ENCODE measurements at regions not wholly inside any gene's neighbourhood (a gene's known extent, or its start where the extent isn't known, plus 50 kb on each side); places are given as distances from the start of the nearest gene placed in this dataset.

- no peak overlapping the region for H2AFZ ChIP-seq (ENCODE audit: low read length, unreplicated experiment)
- no peaks in the 10 kb centered on the region for H3K27me3 ChIP-seq (ENCODE audit: insufficient read depth, low read length)
- H3K4me1 ChIP-seq (ENCODE audit: control insufficient read depth, insufficient read depth, low read length, unreplicated experiment), result no peaks in the 10 kb centered on the region
- H3K79me2 ChIP-seq (ENCODE audit: control insufficient read depth, insufficient read depth, low read length, unreplicated experiment), result no peaks in the 10 kb centered on the region
- no peak overlapping the region for H3K27ac ChIP-seq (ENCODE audit: low read depth, low read length)
- H3K4me3 ChIP-seq (ENCODE audit: low read depth, low read length), result no peak overlapping the region
- no peaks in the 10 kb centered on the region for H3K36me3 ChIP-seq (ENCODE audit: insufficient read depth, low read length)
These were observed 284.3 kb downstream of the EPM2A start for GRCh38 chr6:145451029-145451428.

- no peak overlapping the region for H3K27ac ChIP-seq (ENCODE audit: low read depth, low read length)
- H3K36me3 ChIP-seq (ENCODE audit: insufficient read depth, low read length), result no peaks in the 10 kb centered on the region
- no peak overlapping the region for H3K4me3 ChIP-seq (ENCODE audit: low read depth, low read length)
- no peaks in the 10 kb centered on the region for H3K27me3 ChIP-seq (ENCODE audit: insufficient read depth, low read length)
- no peaks in the 10 kb centered on the region for H3K4me1 ChIP-seq (ENCODE audit: control insufficient read depth, insufficient read depth, low read length, unreplicated experiment)
- H2AFZ ChIP-seq (ENCODE audit: low read length, unreplicated experiment), result no peak overlapping the region
- H3K79me2 ChIP-seq (ENCODE audit: control insufficient read depth, insufficient read depth, low read length, unreplicated experiment), result no peaks in the 10 kb centered on the region
These were observed 281.9 kb downstream of the EPM2A start for GRCh38 chr6:145453376-145453775.

- H3K27ac ChIP-seq (ENCODE audit: low read depth, low read length), result no peak overlapping the region
- no peak overlapping the region for H2AFZ ChIP-seq (ENCODE audit: low read length, unreplicated experiment)
- H3K36me3 ChIP-seq (ENCODE audit: insufficient read depth, low read length), result no peaks in the 10 kb centered on the region
- H3K4me3 ChIP-seq (ENCODE audit: low read depth, low read length), result no peak overlapping the region
- H3K4me1 ChIP-seq (ENCODE audit: control insufficient read depth, insufficient read depth, low read length, unreplicated experiment), result no peaks in the 10 kb centered on the region
- no peaks in the 10 kb centered on the region for H3K79me2 ChIP-seq (ENCODE audit: control insufficient read depth, insufficient read depth, low read length, unreplicated experiment)
- H3K27me3 ChIP-seq (ENCODE audit: insufficient read depth, low read length), result no peaks in the 10 kb centered on the region
These were observed 281.3 kb downstream of the EPM2A start for GRCh38 chr6:145454006-145454405.

GRCh38 chr6:145457556-145457955 is 277.8 kb downstream of the EPM2A start:
- Histone ChIP-seq H3K4me3 (ENCODE audit: low read depth, low read length) (no peak overlapping the region), H3K4me1 (ENCODE audit: control insufficient read depth, insufficient read depth, low read length, unreplicated experiment) (no peaks in the 10 kb centered on the region), H3K27me3 (ENCODE audit: insufficient read depth, low read length) (no peaks in the 10 kb centered on the region), H3K36me3 (ENCODE audit: insufficient read depth, low read length) (no peaks in the 10 kb centered on the region), H3K79me2 (ENCODE audit: control insufficient read depth, insufficient read depth, low read length, unreplicated experiment) (no peaks in the 10 kb centered on the region), H3K27ac (ENCODE audit: low read depth, low read length) (no peak overlapping the region), H2AFZ (ENCODE audit: low read length, unreplicated experiment) (no peak overlapping the region)

- Histone ChIP-seq H3K36me3 (ENCODE audit: insufficient read depth, low read length) (no peaks in the 10 kb centered on the region), H3K4me1 (ENCODE audit: control insufficient read depth, insufficient read depth, low read length, unreplicated experiment) (no peaks in the 10 kb centered on the region), H3K27ac (ENCODE audit: low read depth, low read length) (no peak overlapping the region), H3K27me3 (ENCODE audit: insufficient read depth, low read length) (no peaks in the 10 kb centered on the region), H3K79me2 (ENCODE audit: control insufficient read depth, insufficient read depth, low read length, unreplicated experiment) (no peaks in the 10 kb centered on the region), H2AFZ (ENCODE audit: low read length, unreplicated experiment) (no peak overlapping the region), H3K4me3 (ENCODE audit: low read depth, low read length) (no peak overlapping the region)
These were observed 266.8 kb downstream of the EPM2A start for GRCh38 chr6:145468534-145468933.

- Histone ChIP-seq H3K4me3 (ENCODE audit: low read depth, low read length) (no peak overlapping the region), H3K27ac (ENCODE audit: low read depth, low read length) (no peak overlapping the region), H2AFZ (ENCODE audit: low read length, unreplicated experiment) (no peak overlapping the region), H3K27me3 (ENCODE audit: insufficient read depth, low read length) (no peaks in the 10 kb centered on the region), H3K79me2 (ENCODE audit: control insufficient read depth, insufficient read depth, low read length, unreplicated experiment) (no peaks in the 10 kb centered on the region), H3K36me3 (ENCODE audit: insufficient read depth, low read length) (no peaks in the 10 kb centered on the region), H3K4me1 (ENCODE audit: control insufficient read depth, insufficient read depth, low read length, unreplicated experiment) (no peaks in the 10 kb centered on the region)
These were observed 266.3 kb downstream of the EPM2A start for GRCh38 chr6:145469021-145469420.

- Histone ChIP-seq H2AFZ (ENCODE audit: low read length, unreplicated experiment) (no peak overlapping the region), H3K4me1 (ENCODE audit: control insufficient read depth, insufficient read depth, low read length, unreplicated experiment) (no peaks in the 10 kb centered on the region), H3K4me3 (ENCODE audit: low read depth, low read length) (no peak overlapping the region), H3K79me2 (ENCODE audit: control insufficient read depth, insufficient read depth, low read length, unreplicated experiment) (no peaks in the 10 kb centered on the region), H3K27me3 (ENCODE audit: insufficient read depth, low read length) (no peaks in the 10 kb centered on the region), H3K27ac (ENCODE audit: low read depth, low read length) (no peak overlapping the region), H3K36me3 (ENCODE audit: insufficient read depth, low read length) (no peaks in the 10 kb centered on the region)
These were observed 259.4 kb downstream of the EPM2A start for GRCh38 chr6:145475794-145476396.

GRCh38 chr6:145480024-145480423 is 255.3 kb downstream of the EPM2A start:
- Histone ChIP-seq H3K4me1 (ENCODE audit: control insufficient read depth, insufficient read depth, low read length, unreplicated experiment) (peaks cover 12% of the 10 kb centered on the region), H3K27me3 (ENCODE audit: insufficient read depth, low read length) (no peaks in the 10 kb centered on the region), H2AFZ (ENCODE audit: low read length, unreplicated experiment) (no peak overlapping the region), H3K4me3 (ENCODE audit: low read depth, low read length) (no peak overlapping the region), H3K36me3 (ENCODE audit: insufficient read depth, low read length) (no peaks in the 10 kb centered on the region), H3K27ac (ENCODE audit: low read depth, low read length) (no peak overlapping the region), H3K79me2 (ENCODE audit: control insufficient read depth, insufficient read depth, low read length, unreplicated experiment) (no peaks in the 10 kb centered on the region)

- peaks cover 12% of the 10 kb centered on the region for H3K4me1 ChIP-seq (ENCODE audit: control insufficient read depth, insufficient read depth, low read length, unreplicated experiment)
- H3K36me3 ChIP-seq (ENCODE audit: insufficient read depth, low read length), result no peaks in the 10 kb centered on the region
- H3K27ac ChIP-seq (ENCODE audit: low read depth, low read length), result no peak overlapping the region
- no peaks in the 10 kb centered on the region for H3K27me3 ChIP-seq (ENCODE audit: insufficient read depth, low read length)
- no peaks in the 10 kb centered on the region for H3K79me2 ChIP-seq (ENCODE audit: control insufficient read depth, insufficient read depth, low read length, unreplicated experiment)
- no peak overlapping the region for H2AFZ ChIP-seq (ENCODE audit: low read length, unreplicated experiment)
- no peak overlapping the region for H3K4me3 ChIP-seq (ENCODE audit: low read depth, low read length)
These were observed 251.9 kb downstream of the EPM2A start for GRCh38 chr6:145483191-145483996.

GRCh38 chr6:145485288-145485687 is 250.0 kb downstream of the EPM2A start:
- Histone ChIP-seq H3K36me3 (ENCODE audit: insufficient read depth, low read length) (no peaks in the 10 kb centered on the region), H3K4me3 (ENCODE audit: low read depth, low read length) (no peak overlapping the region), H3K27ac (ENCODE audit: low read depth, low read length) (no peak overlapping the region), H3K4me1 (ENCODE audit: control insufficient read depth, insufficient read depth, low read length, unreplicated experiment) (peaks cover 12% of the 10 kb centered on the region), H2AFZ (ENCODE audit: low read length, unreplicated experiment) (no peak overlapping the region), H3K27me3 (ENCODE audit: insufficient read depth, low read length) (peaks cover 3% of the 10 kb centered on the region; the same call in 1 of the 2 replicates), H3K79me2 (ENCODE audit: control insufficient read depth, insufficient read depth, low read length, unreplicated experiment) (no peaks in the 10 kb centered on the region)

- no peaks in the 10 kb centered on the region for H3K36me3 ChIP-seq (ENCODE audit: insufficient read depth, low read length)
- peaks cover 12% of the 10 kb centered on the region; the same call in 1 of the 2 replicates for H3K27me3 ChIP-seq (ENCODE audit: insufficient read depth, low read length)
- H3K4me3 ChIP-seq (ENCODE audit: low read depth, low read length), result no peak overlapping the region
- no peak overlapping the region for H2AFZ ChIP-seq (ENCODE audit: low read length, unreplicated experiment)
- H3K27ac ChIP-seq (ENCODE audit: low read depth, low read length), result no peak overlapping the region
- H3K4me1 ChIP-seq (ENCODE audit: control insufficient read depth, insufficient read depth, low read length, unreplicated experiment), result peaks cover 12% of the 10 kb centered on the region
- H3K79me2 ChIP-seq (ENCODE audit: control insufficient read depth, insufficient read depth, low read length, unreplicated experiment), result no peaks in the 10 kb centered on the region
These were observed 249.0 kb downstream of the EPM2A start for GRCh38 chr6:145486306-145486705.

All from ACC112 (cell line).